GM21390 (cell line): ENCODE measurements at regions not wholly inside any gene's neighbourhood (a gene's known extent, or its start where the extent isn't known, plus 50 kb on each side); places are given as distances from the start of the nearest gene placed in this dataset.
"Not testable (repeated sequence)": the region's sequence is repeated elsewhere in the genome, so short reads cannot be mapped to it uniquely, and the experiment has no call there.

Experiments used
- ATAC-seq: cut with Tn5 transposase; IDR thresholded peaks from one replicate; pipeline ENCODE4 v1.9.1; 2021; ENCODE audit not compliant: unreplicated experiment

DNA sequence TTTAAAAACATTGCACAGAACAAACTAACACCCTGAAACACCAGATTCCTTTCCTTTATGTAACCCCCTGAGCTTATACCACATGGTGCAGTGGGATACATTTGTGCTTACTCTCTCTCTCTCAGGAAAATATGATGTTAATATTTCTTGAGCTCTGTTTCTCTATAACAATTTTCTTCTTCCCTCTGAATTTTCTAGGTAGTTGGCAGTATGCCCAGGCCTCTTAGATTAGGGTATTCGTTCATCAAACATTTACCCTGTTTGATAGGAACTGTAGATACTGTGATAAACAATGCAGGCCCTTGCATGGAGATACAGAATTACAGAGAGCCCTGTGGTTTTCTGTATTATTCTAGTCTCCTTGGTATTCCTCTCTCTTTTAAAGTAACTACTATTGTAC is 567.8 kb downstream of the IPMK start:
- no peak for ATAC-seq

GRCh38 chr10:57696641-57697040 is 571.1 kb downstream of the IPMK start:
- ATAC-seq = no peak

GRCh38 chr10:57694956-57695608 is 572.6 kb downstream of the IPMK start:
- no peak for ATAC-seq

DNA sequence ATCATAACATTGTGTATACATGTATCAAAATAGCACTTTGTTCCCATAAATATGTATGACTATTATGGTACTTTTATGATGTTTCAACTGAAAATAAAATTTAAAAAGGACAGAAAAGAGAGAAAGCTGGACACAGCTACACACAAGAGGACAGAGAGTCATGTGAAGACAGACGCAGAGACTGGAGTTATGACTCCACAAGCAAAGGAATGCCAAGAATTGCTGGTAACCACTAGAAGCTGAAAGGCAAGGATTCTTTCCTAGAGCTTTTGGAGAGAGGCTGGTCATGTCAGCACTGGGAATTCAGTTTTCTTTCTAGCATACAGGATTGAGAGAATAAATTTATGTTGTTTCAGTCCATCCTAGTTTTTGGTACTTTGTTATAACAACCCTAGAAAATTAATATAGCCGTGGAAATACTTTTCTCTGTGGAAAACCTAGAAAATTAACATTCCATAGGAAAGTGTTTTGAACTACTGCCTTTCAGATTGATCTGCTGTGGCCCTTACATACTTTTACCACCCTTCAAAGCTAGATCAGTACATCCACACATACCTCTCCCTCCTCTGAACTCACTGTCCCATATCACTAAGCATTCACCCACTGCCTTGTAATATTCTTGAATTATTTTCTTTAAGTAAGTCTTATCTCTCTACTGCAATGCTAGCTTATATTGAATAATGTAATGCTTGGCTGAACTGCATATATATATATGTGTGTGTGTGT is 575.3 kb downstream of the IPMK start:
- no peak for ATAC-seq

GRCh38 chr10:57689596-57690297 is 577.9 kb downstream of the IPMK start:
- no peak for ATAC-seq

- ATAC-seq = no peak
These were observed 587.8 kb downstream of the IPMK start for GRCh38 chr10:57679916-57680315.

GRCh38 chr10:57675125-57675524 is 592.6 kb downstream of the IPMK start:
- no peak for ATAC-seq

DNA sequence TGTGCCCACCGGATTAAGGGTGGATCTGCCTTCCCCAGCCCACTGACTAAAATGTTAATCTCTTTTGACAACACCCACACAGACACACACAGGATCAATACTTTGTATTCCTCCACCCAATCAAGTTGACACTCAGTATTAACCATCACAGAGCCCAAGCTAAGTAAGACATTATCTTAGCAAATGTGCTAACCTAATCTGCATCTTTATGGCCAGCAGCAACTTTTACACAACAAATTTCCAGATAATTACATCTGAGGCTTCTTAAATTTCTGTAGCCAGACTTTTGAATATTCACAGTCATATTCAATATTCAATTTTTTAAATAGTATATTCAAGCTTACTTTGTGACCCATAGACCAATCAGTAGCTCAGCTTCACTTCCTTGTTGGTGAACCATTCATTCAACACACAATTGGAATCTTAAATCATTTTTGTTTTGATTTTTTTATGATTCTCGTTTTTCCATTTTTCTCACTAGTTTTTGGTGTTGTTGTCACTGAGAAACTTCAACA is 594.2 kb downstream of the IPMK start:
- no peak for ATAC-seq

GRCh38 chr10:57664815-57665214 is 602.9 kb downstream of the IPMK start:
- ATAC-seq = no peak

- no peak for ATAC-seq
These were observed 604.3 kb downstream of the IPMK start for GRCh38 chr10:57663401-57663800.

DNA sequence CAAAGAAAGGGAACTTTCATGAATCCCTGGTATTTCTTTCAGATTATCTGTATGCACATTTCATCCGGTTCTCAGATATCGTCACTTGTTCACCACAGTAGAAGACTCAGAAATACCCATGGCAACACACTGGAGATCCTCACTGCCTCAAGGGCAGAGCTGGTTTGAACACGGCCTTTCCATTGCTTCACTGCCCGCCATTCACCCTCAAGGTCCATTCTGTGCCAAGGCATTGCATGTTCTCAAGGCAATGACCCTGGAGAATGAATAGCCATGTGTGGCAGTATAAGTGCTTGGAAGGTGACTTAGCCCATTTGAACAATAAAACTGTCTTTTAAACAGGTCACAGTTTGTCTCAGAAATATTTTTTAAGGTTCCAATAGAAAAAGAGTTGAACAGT is 606.5 kb downstream of the IPMK start:
- ATAC-seq = no peak

- ATAC-seq = peak; percentile 96
These were observed 610.4 kb downstream of the IPMK start for GRCh38 chr10:57657164-57657765.

DNA sequence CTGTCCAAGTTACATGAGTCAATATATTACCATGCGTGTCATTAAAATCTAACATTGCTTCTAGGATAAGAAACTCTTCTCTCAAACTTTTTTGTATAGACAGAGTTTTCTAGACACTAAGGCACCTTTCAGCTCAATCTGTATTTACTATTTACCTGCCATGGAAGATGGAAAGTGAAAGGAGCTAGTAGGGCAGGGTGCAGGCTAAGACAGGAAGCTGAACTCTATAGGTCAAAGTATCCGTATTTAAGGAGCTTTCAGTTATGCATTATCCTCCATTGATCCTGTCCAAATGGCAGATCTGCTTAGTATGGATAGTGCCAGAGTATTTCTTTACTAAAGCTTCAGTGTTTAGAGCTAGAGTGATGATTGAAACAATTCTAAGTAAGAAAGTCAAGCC is 612.8 kb downstream of the IPMK start:
- no peak for ATAC-seq

DNA sequence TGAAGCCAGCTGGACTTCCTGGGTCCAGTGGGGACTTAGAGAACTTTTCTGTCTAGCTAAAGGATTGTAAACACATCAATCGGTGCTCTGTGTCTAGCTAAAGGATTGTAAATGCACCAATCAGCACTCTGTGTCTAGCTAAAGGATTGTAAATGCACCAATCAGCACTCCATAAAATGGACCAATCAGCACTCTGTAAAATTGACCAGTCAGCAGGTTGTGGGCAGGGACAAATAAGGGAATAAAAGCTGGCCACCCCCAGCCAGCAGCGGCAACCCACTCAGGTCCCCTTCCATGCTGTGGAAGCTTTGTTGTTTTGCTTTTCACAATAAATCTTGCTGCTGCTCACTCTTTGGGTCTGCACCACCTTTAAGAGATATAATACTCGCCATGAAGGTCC is 622.6 kb downstream of the IPMK start:
- ATAC-seq = not testable (repeated sequence)

DNA sequence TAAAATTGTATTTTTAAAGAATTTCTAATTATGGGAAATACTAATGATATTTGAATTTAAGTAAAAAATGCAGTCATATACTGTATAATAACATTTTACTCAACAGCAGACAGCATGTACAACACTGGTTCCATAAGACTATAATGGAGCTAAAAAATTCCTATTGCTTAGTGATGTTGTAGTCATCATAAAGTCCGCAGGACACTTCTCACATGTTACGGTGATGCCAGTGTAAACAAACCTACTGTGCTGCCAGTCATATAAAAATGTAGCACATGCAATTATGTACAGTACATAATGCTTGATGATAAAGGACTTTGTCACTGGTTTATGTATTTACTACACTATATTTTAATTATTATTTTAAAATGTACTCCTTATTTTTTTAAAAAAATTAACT is 629.3 kb downstream of the IPMK start:
- no peak for ATAC-seq

- ATAC-seq = no peak
These were observed 639.0 kb downstream of the IPMK start for GRCh38 chr10:57628592-57629284.

GRCh38 chr10:57627642-57628178 is 640.0 kb downstream of the IPMK start:
- no peak for ATAC-seq

- no peak for ATAC-seq
These were observed 642.7 kb downstream of the IPMK start for GRCh38 chr10:57624856-57625592.

GRCh38 chr10:57624066-57624465 is 643.6 kb downstream of the IPMK start:
- ATAC-seq = no peak

DNA sequence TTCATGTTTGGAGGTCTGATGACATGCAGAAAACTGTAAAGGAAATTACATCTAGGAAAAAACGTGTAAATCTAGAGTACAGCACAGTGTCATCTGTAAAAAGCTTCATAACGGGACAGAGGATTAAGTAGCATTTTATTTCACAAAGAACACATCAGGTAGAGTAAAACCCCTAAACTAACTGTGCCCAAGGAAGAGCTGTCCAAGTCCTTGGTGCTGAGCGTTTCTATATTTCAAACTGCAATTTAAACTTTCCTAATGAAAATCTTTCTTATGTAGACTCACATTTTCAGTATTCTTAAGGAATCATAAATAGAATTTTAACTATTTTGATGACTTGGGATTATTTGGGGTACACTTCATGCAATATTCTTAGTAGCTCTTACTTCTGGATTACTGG is 646.2 kb downstream of the IPMK start:
- no peak for ATAC-seq
